HCT116 (cell line): ENCODE measurements at regions not wholly inside any gene's neighbourhood (a gene's known extent, or its start where the extent isn't known, plus 50 kb on each side); places are given as distances from the start of the nearest gene placed in this dataset.

Source experiments
- ATAC-seq: fragments of 200-7000 bp; cut with Tn5 transposase; 2 replicates; pipeline ENCODE4 v1.9.1; 2020; ENCODE audit warnings: mild to moderate bottlenecking, moderate library complexity
- BruUV-seq: library from RNA; stranded (reverse); fragments of 400-500 nt; replicated peaks from 2 replicates; lab custom pipeline; 2021; lab: Mats Ljungman, UMichigan
- CTCF ChIA-PET: fragments of 300-600 bp; sonication (Branson Sonifier 250); formaldehyde crosslinking; loops from one replicate; lab custom pipeline; 2021; ENCODE audit warnings: antibody characterized with exemption; lab: Charles Lee
- POLR2A ChIA-PET: fragments of 300-600, 350-600 bp; sonication (Branson Sonifier 250); formaldehyde crosslinking; loops from one replicate; lab custom pipeline; 2021; ENCODE audit warnings: antibody characterized with exemption; lab: Charles Lee
- RAD21 ChIA-PET, 2 experiments: fragments of 300-600 bp; sonication (Branson Sonifier 250); formaldehyde crosslinking; loops; one replicate each; lab custom pipeline; 2023; ENCODE audit warnings: low total read pairs in 2 of 2; ENCODE audit not compliant: uncharacterized antibody in 2 of 2, unreplicated experiment in 2 of 2, low non-redundant PET in 1 of 2; lab: Charles Lee
- DNase-seq: peaks from one replicate; pipeline ENCODE4 v3.0.0-alpha.2; 2010; ENCODE audit warnings: low read depth, low spot score
- H2AFZ ChIP-seq: fragments of 200-600 bp; shearing (Covaris generic), sonication (generic); 2 replicates; pipeline ENCODE4 v1.6.1; 2017; ENCODE audit warnings: low read depth, mixed run types, mixed read lengths, antibody characterized with exemption, low read length; ENCODE audit not compliant: poor library complexity, severe bottlenecking
- H3K27ac ChIP-seq: 2 replicates; pipeline ENCODE4 v1.5.1; 2012; ENCODE audit warnings: low read depth, low read length
- H3K27me3 ChIP-seq: fragments of 200-600 bp; sonication (generic); 2 replicates; pipeline ENCODE4 v1.6.1; 2016; ENCODE audit warnings: mixed run types, low read length, mixed read lengths; ENCODE audit not compliant: insufficient read depth
- H3K36me3 ChIP-seq, 2 experiments: fragments of 200-500 bp in 1 of 2; fragments of 200-600 bp in 1 of 2; sonication (Bioruptor generic) in 1 of 2; sonication (generic) in 1 of 2; 2 replicates each; pipeline versions ENCODE4 v1.5.1 to v1.6.1; 2014 to 2016; ENCODE audit warnings: low read length in 2 of 2, inconsistent platforms in 1 of 2, mixed read lengths in 1 of 2, mixed run types in 1 of 2; ENCODE audit not compliant: insufficient read depth in 2 of 2, control insufficient read depth in 1 of 2
- H3K4me1 ChIP-seq, 2 experiments: fragments of 200-600 bp in 1 of 2; sonication (generic) in 1 of 2; 2 replicates each; pipeline versions ENCODE4 v1.5.1 to v1.6.1; 2012 to 2017; ENCODE audit warnings: low read length in 2 of 2, inconsistent platforms in 1 of 2, mild to moderate bottlenecking in 1 of 2, mixed read lengths in 1 of 2, mixed run types in 1 of 2, moderate library complexity in 1 of 2; ENCODE audit not compliant: insufficient read depth in 2 of 2, control insufficient read depth in 1 of 2
- H3K4me2 ChIP-seq: fragments of 200-600 bp; sonication (generic); 2 replicates; pipeline ENCODE4 v1.6.1; 2017; ENCODE audit warnings: mixed run types, low read length, mixed read lengths
- H3K4me3 ChIP-seq, 2 experiments: fragments of 200-600 bp in 1 of 2; sonication (generic) in 1 of 2; replicated peaks in 1 of 2; 2 replicates each; pipeline ENCODE4 v1.5.1; 2011 to 2016; ENCODE audit warnings: low read length in 2 of 2, control low read depth in 1 of 2, low read depth in 1 of 2, mild to moderate bottlenecking in 1 of 2, mixed read lengths in 1 of 2, mixed run types in 1 of 2
- H3K79me2 ChIP-seq: fragments of 200-600 bp; sonication (generic); 2 replicates; pipeline ENCODE4 v1.6.1; 2017; ENCODE audit warnings: mild to moderate bottlenecking, mixed run types, low read length, moderate library complexity, mixed read lengths; ENCODE audit not compliant: insufficient read depth
- H3K9ac ChIP-seq: fragments of 200-600 bp; sonication (generic); 2 replicates; pipeline ENCODE4 v1.6.1; 2016; ENCODE audit warnings: low read length, mixed read lengths
- H3K9me2 ChIP-seq: fragments of 200-600 bp; sonication (generic), shearing (Covaris generic); 2 replicates; pipeline ENCODE4 v1.6.1; 2017; ENCODE audit warnings: mixed run types, mild to moderate bottlenecking, moderate library complexity; ENCODE audit not compliant: insufficient read depth
- H3K9me3 ChIP-seq, 2 experiments: fragments of 200-500 bp in 1 of 2; fragments of 200-600 bp in 1 of 2; sonication (Bioruptor generic) in 1 of 2; sonication (generic) in 1 of 2; 2 replicates each; pipeline ENCODE4 v1.6.1; 2014 to 2017; ENCODE audit warnings: low read length in 2 of 2, mixed read lengths in 2 of 2, inconsistent platforms in 1 of 2, low read depth in 1 of 2, mild to moderate bottlenecking in 1 of 2, mixed run types in 1 of 2, moderate library complexity in 1 of 2; ENCODE audit not compliant: control insufficient read depth in 1 of 2, insufficient read depth in 1 of 2
- H4K20me1 ChIP-seq: fragments of 200-600 bp; sonication (generic), shearing (Covaris generic); 2 replicates; pipeline ENCODE4 v1.6.1; 2017; ENCODE audit warnings: mixed run types, mild to moderate bottlenecking, moderate library complexity; ENCODE audit not compliant: insufficient read depth
- CBX3 ChIP-seq: IDR thresholded peaks from 2 replicates; pipeline ENCODE4 v1.6.1; 2012; ENCODE audit warnings: low read depth
- EGR1 ChIP-seq: IDR thresholded peaks from 2 replicates; pipeline ENCODE4 v1.6.1; 2012; ENCODE audit warnings: low read depth
- FOSL1 ChIP-seq: IDR thresholded peaks from 2 replicates; pipeline ENCODE4 v1.6.1; 2012; ENCODE audit warnings: low read depth
- JUND ChIP-seq: IDR thresholded peaks from 2 replicates; pipeline ENCODE4 v1.6.1; 2012
- POLR2A ChIP-seq: IDR thresholded peaks from 2 replicates; pipeline ENCODE4 v1.7.0; 2011; ENCODE audit warnings: borderline replicate concordance; ENCODE audit not compliant: insufficient read depth, insufficient read length; ENCODE audit errors: extremely low read depth
- RAD21 ChIP-seq: IDR thresholded peaks from 2 replicates; pipeline ENCODE4 v1.6.1; 2012; ENCODE audit warnings: low read depth, mild to moderate bottlenecking
- REST ChIP-seq: IDR thresholded peaks from 2 replicates; pipeline ENCODE4 v1.6.1; 2012; ENCODE audit warnings: low read depth
- SIN3A ChIP-seq: IDR thresholded peaks from 2 replicates; pipeline ENCODE4 v1.6.1; 2012; ENCODE audit warnings: low read depth
- SP1 ChIP-seq: IDR thresholded peaks from 2 replicates; pipeline ENCODE4 v1.6.1; 2012; ENCODE audit warnings: low read depth
- SRF ChIP-seq: IDR thresholded peaks from 2 replicates; pipeline ENCODE4 v1.6.1; 2012; ENCODE audit warnings: low read depth
- YY1 ChIP-seq: IDR thresholded peaks from 2 replicates; pipeline ENCODE4 v1.6.1; 2011; ENCODE audit warnings: low read length, low read depth, moderate library complexity, mild to moderate bottlenecking; ENCODE audit not compliant: insufficient replicate concordance; ENCODE audit errors: extremely low read depth
- ZFX ChIP-seq: fragments of 450-650 bp; IDR thresholded peaks from 2 replicates; pipeline ENCODE4 v1.6.1; 2017
- intact Hi-C: fragments of 100-400 bp; cut with micrococcal nuclease; formaldehyde crosslinking; loops from 2 replicates; pipeline ENCODE4 v1.10.0; 2022
- TF ChIP-seq, protein P1 (sequence below): IDR thresholded peaks from 2 replicates; pipeline ENCODE4 v1.6.1; 2012
- TF ChIP-seq, protein P2 (sequence below): IDR thresholded peaks from 2 replicates; pipeline ENCODE4 v1.6.1; 2012
- TF ChIP-seq, protein P3 (sequence below): IDR thresholded peaks from 2 replicates; pipeline ENCODE4 v1.6.1; 2011; ENCODE audit warnings: mild to moderate bottlenecking, low read length, moderate library complexity; ENCODE audit not compliant: insufficient replicate concordance; ENCODE audit errors: extremely low read depth

- no peak overlapping the region for H3K4me2 ChIP-seq
- no peaks in the 10 kb centered on the region for H3K9me2 ChIP-seq
- H2AFZ ChIP-seq = no peak overlapping the region
- H3K27ac ChIP-seq = no peak overlapping the region
- H3K4me3 ChIP-seq = no peak overlapping the region
- no peaks in the 10 kb centered on the region for H3K36me3 ChIP-seq
- no peak for ATAC-seq
- RAD21 ChIA-PET = no interaction called here
- no peaks in the 10 kb centered on the region for H3K4me1 ChIP-seq
- peaks cover 6 to 7% of the 10 kb centered on the region in 2 experiments; a peak in 2 of 4 replicates for H3K9me3 ChIP-seq
- CTCF ChIA-PET = no interaction called here
- TF ChIP-seq FOSL1 (no peak), ZFX (no peak), JUND (no peak)
- no peaks in the 10 kb centered on the region for H4K20me1 ChIP-seq
- intact Hi-C loops = no loop called here
- H3K9ac ChIP-seq = no peak overlapping the region
- no TSS peak for BruUV-seq
- H3K27me3 ChIP-seq = no peaks in the 10 kb centered on the region
- no peak for DNase-seq
- no peaks in the 10 kb centered on the region for H3K79me2 ChIP-seq
- POLR2A ChIA-PET = no interaction called here
Observed at GRCh38 chr4:66949419-66949818, 595.9 kb downstream of the CENPC start.

DNA sequence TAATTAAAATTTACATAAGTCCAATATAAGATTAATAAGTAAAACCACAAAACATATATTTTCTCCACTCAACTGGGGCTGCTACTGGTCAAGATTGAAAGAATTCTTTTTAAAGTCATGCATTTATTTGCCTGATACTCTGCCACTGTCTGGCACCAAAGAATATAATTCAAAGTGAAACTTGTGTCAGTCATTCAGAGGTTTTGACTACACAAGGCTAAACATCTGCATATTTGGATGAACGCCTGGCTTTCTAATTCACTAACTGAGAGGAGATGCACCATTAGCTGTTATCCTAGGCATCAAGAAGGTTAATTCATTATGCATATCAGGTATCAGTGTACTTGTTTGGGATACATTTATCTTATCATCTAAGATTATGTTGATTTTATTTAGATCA, 598.5 kb downstream of the CENPC start:
- CTCF ChIA-PET = no interaction called here
- no peak overlapping the region for H3K9ac ChIP-seq
- no TSS peak for BruUV-seq
- RAD21 ChIA-PET = no interaction called here
- no peak for ATAC-seq
- DNase-seq = no peak
- H3K9me2 ChIP-seq = no peaks in the 10 kb centered on the region
- H3K4me3 ChIP-seq = no peak overlapping the region
- no peak overlapping the region for H3K27ac ChIP-seq
- intact Hi-C loops = no loop called here
- no peak overlapping the region for H3K4me2 ChIP-seq
- no peaks in the 10 kb centered on the region for H3K4me1 ChIP-seq
- H3K9me3 ChIP-seq = peaks cover 7 to 9% of the 10 kb centered on the region in 2 experiments; a peak in 2 of 4 replicates
- no peaks in the 10 kb centered on the region for H3K27me3 ChIP-seq
- H3K79me2 ChIP-seq = no peaks in the 10 kb centered on the region
- H3K36me3 ChIP-seq = no peaks in the 10 kb centered on the region
- POLR2A ChIA-PET = no interaction called here
- H4K20me1 ChIP-seq = no peaks in the 10 kb centered on the region
- H2AFZ ChIP-seq = no peak overlapping the region
- no peak for TF ChIP-seq SIN3A
- TF ChIP-seq YY1 = no peak
- TF ChIP-seq ZFX = no peak
- TF ChIP-seq, protein P1, sequence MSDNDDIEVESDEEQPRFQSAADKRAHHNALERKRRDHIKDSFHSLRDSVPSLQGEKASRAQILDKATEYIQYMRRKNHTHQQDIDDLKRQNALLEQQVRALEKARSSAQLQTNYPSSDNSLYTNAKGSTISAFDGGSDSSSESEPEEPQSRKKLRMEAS = no peak
- no peak for TF ChIP-seq POLR2A
- TF ChIP-seq, protein P2, sequence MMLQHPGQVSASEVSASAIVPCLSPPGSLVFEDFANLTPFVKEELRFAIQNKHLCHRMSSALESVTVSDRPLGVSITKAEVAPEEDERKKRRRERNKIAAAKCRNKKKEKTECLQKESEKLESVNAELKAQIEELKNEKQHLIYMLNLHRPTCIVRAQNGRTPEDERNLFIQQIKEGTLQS = no peak
- TF ChIP-seq REST = no peak
- TF ChIP-seq, protein P3, sequence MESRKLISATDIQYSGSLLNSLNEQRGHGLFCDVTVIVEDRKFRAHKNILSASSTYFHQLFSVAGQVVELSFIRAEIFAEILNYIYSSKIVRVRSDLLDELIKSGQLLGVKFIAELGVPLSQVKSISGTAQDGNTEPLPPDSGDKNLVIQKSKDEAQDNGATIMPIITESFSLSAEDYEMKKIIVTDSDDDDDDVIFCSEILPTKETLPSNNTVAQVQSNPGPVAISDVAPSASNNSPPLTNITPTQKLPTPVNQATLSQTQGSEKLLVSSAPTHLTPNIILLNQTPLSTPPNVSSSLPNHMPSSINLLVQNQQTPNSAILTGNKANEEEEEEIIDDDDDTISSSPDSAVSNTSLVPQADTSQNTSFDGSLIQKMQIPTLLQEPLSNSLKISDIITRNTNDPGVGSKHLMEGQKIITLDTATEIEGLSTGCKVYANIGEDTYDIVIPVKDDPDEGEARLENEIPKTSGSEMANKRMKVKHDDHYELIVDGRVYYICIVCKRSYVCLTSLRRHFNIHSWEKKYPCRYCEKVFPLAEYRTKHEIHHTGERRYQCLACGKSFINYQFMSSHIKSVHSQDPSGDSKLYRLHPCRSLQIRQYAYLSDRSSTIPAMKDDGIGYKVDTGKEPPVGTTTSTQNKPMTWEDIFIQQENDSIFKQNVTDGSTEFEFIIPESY = no peak
- TF ChIP-seq RAD21 = no peak
- TF ChIP-seq CBX3 = no peak
- no peak for TF ChIP-seq SP1
- no peak for TF ChIP-seq EGR1
- no peak for TF ChIP-seq SRF
